ENCODE measurements at regions not wholly inside any gene's neighbourhood (a gene's known extent, or its start where the extent isn't known, plus 50 kb on each side); places are given as distances from the start of the nearest gene placed in this dataset.

GRCh38 chr10:71021402-71021801, 133.0 kb upstream of the PCBD1 start:
- no TSS peak for BruUV-seq (replicated peaks)
- peaks cover 17% of the 10 kb centered on the region for H3K27me3 Mint-ChIP-seq (ENCODE audit: insufficient read depth, unreplicated experiment)
- POLR2A ChIA-PET = no interaction called here
- no peak overlapping the region for H3K4me3 ChIP-seq (ENCODE audit: low read depth, low read length)
- H3K4me3 Mint-ChIP-seq (ENCODE audit: unreplicated experiment) = no peak overlapping the region
- peaks cover 4% of the 10 kb centered on the region; the same call in 1 of the 2 replicates for H3K9me3 ChIP-seq
- intact Hi-C loops (cut with micrococcal nuclease; ENCODE audit: unreplicated experiment) = no loop called here
- no peaks in the 10 kb centered on the region for H3K27me3 ChIP-seq (replicated peaks; ENCODE audit: control insufficient read depth, insufficient read depth, low read length)
- TF ChIP-seq CTCF (IDR thresholded peaks at IDR 0.05; ENCODE audit: insufficient read depth in 1 of 2, low read depth in 1 of 2, low read length in 1 of 2, severe bottlenecking in 1 of 2, unreplicated experiment in 1 of 2) = no peak
- DNase-seq = no peak
- H3K36me3 Mint-ChIP-seq (ENCODE audit: insufficient read depth, unreplicated experiment) = no peaks in the 10 kb centered on the region
- H3K4me1 Mint-ChIP-seq (ENCODE audit: low read depth, unreplicated experiment) = peaks cover 5% of the 10 kb centered on the region
- no peak overlapping the region for H3K27ac Mint-ChIP-seq (ENCODE audit: unreplicated experiment)
- no peaks in the 10 kb centered on the region for H3K36me3 ChIP-seq (ENCODE audit: control insufficient read depth, insufficient read depth, low read length)
- CTCF ChIA-PET = no interaction called here
- no peaks in the 10 kb centered on the region for H3K4me1 ChIP-seq
- H3K9me3 Mint-ChIP-seq (ENCODE audit: unreplicated experiment) = no peaks in the 10 kb centered on the region

- CTCF ChIA-PET = no interaction called here
- TF ChIP-seq CTCF (IDR thresholded peaks at IDR 0.05; ENCODE audit: insufficient read depth in 1 of 2, low read depth in 1 of 2, low read length in 1 of 2, severe bottlenecking in 1 of 2, unreplicated experiment in 1 of 2) = no peak
- H3K4me1 Mint-ChIP-seq (ENCODE audit: low read depth, unreplicated experiment) = peaks cover 5% of the 10 kb centered on the region
- intact Hi-C loops (cut with micrococcal nuclease; ENCODE audit: unreplicated experiment) = no loop called here
- H3K27me3 Mint-ChIP-seq (ENCODE audit: insufficient read depth, unreplicated experiment) = peaks cover 11% of the 10 kb centered on the region
- no peak for DNase-seq
- Histone ChIP-seq H3K9me3 (peaks cover 4% of the 10 kb centered on the region; the same call in 1 of the 2 replicates), H3K4me1 (no peaks in the 10 kb centered on the region), H3K36me3 (ENCODE audit: control insufficient read depth, insufficient read depth, low read length) (no peaks in the 10 kb centered on the region), H3K27me3 (replicated peaks; ENCODE audit: control insufficient read depth, insufficient read depth, low read length) (no peaks in the 10 kb centered on the region), H3K4me3 (ENCODE audit: low read depth, low read length) (no peak overlapping the region)
- H3K4me3 Mint-ChIP-seq (ENCODE audit: unreplicated experiment) = no peak overlapping the region
- H3K36me3 Mint-ChIP-seq (ENCODE audit: insufficient read depth, unreplicated experiment) = no peaks in the 10 kb centered on the region
- no TSS peak for BruUV-seq (replicated peaks)
- POLR2A ChIA-PET = no interaction called here
- H3K9me3 Mint-ChIP-seq (ENCODE audit: unreplicated experiment) = no peaks in the 10 kb centered on the region
- no peak overlapping the region for H3K27ac Mint-ChIP-seq (ENCODE audit: unreplicated experiment)
These were observed 135.4 kb upstream of the PCBD1 start for GRCh38 chr10:71023704-71024283.

- H3K36me3 ChIP-seq (ENCODE audit: control insufficient read depth, insufficient read depth, low read length) = no peaks in the 10 kb centered on the region
- no TSS peak for BruUV-seq (replicated peaks)
- CTCF ChIA-PET = no interaction called here
- H3K4me3 ChIP-seq (ENCODE audit: low read depth, low read length) = no peak overlapping the region
- peaks cover 4% of the 10 kb centered on the region; the same call in 1 of the 2 replicates for H3K9me3 ChIP-seq
- DNase-seq = no peak
- Mint-ChIP-seq H3K36me3 (ENCODE audit: insufficient read depth, unreplicated experiment) (no peaks in the 10 kb centered on the region), H3K4me1 (ENCODE audit: low read depth, unreplicated experiment) (peaks cover 5% of the 10 kb centered on the region), H3K4me3 (ENCODE audit: unreplicated experiment) (no peak overlapping the region), H3K9me3 (ENCODE audit: unreplicated experiment) (no peaks in the 10 kb centered on the region), H3K27ac (ENCODE audit: unreplicated experiment) (no peak overlapping the region), H3K27me3 (ENCODE audit: insufficient read depth, unreplicated experiment) (peaks cover 11% of the 10 kb centered on the region)
- H3K4me1 ChIP-seq = no peaks in the 10 kb centered on the region
- no peaks in the 10 kb centered on the region for H3K27me3 ChIP-seq (replicated peaks; ENCODE audit: control insufficient read depth, insufficient read depth, low read length)
- TF ChIP-seq CTCF (IDR thresholded peaks at IDR 0.05; ENCODE audit: insufficient read depth in 1 of 2, low read depth in 1 of 2, low read length in 1 of 2, severe bottlenecking in 1 of 2, unreplicated experiment in 1 of 2) = no peak
- intact Hi-C loops (cut with micrococcal nuclease; ENCODE audit: unreplicated experiment) = no loop called here
- POLR2A ChIA-PET = no interaction called here
These were observed 136.1 kb upstream of the PCBD1 start for GRCh38 chr10:71024490-71024889.

Data from Caco-2 (cell line).